Fibroblast of skin of back (primary cell): ENCODE measurements at regions not wholly inside any gene's neighbourhood (a gene's known extent, or its start where the extent isn't known, plus 50 kb on each side); places are given as distances from the start of the nearest gene placed in this dataset.

ENCODE experiments used
- DNase-seq: peaks from one replicate; pipeline ENCODE4 v3.0.0-alpha.2; 2013

- DNase-seq = no peak
Measured at GRCh38 chrY:26409329-26409712, 787.4 kb downstream of the CDY1 start.
